ENCODE measurements at regions not wholly inside any gene's neighbourhood (a gene's known extent, or its start where the extent isn't known, plus 50 kb on each side); places are given as distances from the start of the nearest gene placed in this dataset.
"Not testable (repeated sequence)": the region's sequence is repeated elsewhere in the genome, so short reads cannot be mapped to it uniquely, and the experiment has no call there.

GRCh38 chr2:107712857-107713256 is 113.8 kb upstream of the RGPD4 start:
- Histone ChIP-seq H3K4me3 (no peak overlapping the region), H3K4me1 (no peaks in the 10 kb centered on the region), H3K36me3 (no peaks in the 10 kb centered on the region), H3K27me3 (no peaks in the 10 kb centered on the region), H3K27ac (no peak overlapping the region), H3K9me3 (peaks cover 0 to 4% of the 10 kb centered on the region in 2 donors)
- intact Hi-C loops (cut with DNase I): no loop called here
- no peak for DNase-seq (ENCODE audit: low spot score in 2 of 2)
- TF ChIP-seq CTCF (IDR thresholded peaks at IDR 0.05): no peak

GRCh38 chr2:107717661-107718060 is 109.0 kb upstream of the RGPD4 start:
- H3K9me3 ChIP-seq: no peaks in the 10 kb centered on the region
- no peaks in the 10 kb centered on the region for H3K4me1 ChIP-seq
- DNase-seq (ENCODE audit: low spot score in 2 of 2): no peak
- H3K36me3 ChIP-seq: no peaks in the 10 kb centered on the region
- H3K27me3 ChIP-seq: no peaks in the 10 kb centered on the region
- no peak for TF ChIP-seq CTCF (IDR thresholded peaks at IDR 0.05)
- H3K27ac ChIP-seq: no peak overlapping the region
- no peak overlapping the region for H3K4me3 ChIP-seq
- intact Hi-C loops (cut with DNase I): no loop called here

- H3K9me3 ChIP-seq: no peaks in the 10 kb centered on the region
- H3K36me3 ChIP-seq: no peaks in the 10 kb centered on the region
- intact Hi-C loops (cut with DNase I): no loop called here
- no peaks in the 10 kb centered on the region for H3K4me1 ChIP-seq
- DNase-seq (ENCODE audit: low spot score in 2 of 2): no peak
- no peaks in the 10 kb centered on the region for H3K27me3 ChIP-seq
- H3K4me3 ChIP-seq: no peak overlapping the region
- no peak overlapping the region for H3K27ac ChIP-seq
- TF ChIP-seq CTCF (IDR thresholded peaks at IDR 0.05): no peak
Measured at GRCh38 chr2:107719141-107719540, 107.6 kb upstream of the RGPD4 start.

- Histone ChIP-seq H3K4me3 (no peak overlapping the region), H3K9me3 (no peaks in the 10 kb centered on the region), H3K27me3 (no peaks in the 10 kb centered on the region), H3K27ac (no peak overlapping the region), H3K36me3 (no peaks in the 10 kb centered on the region), H3K4me1 (no peaks in the 10 kb centered on the region)
- no peak for DNase-seq (ENCODE audit: low spot score in 2 of 2)
- TF ChIP-seq CTCF (IDR thresholded peaks at IDR 0.05): no peak
- intact Hi-C loops (cut with DNase I): no loop called here
Measured at GRCh38 chr2:107719836-107720235, 106.9 kb upstream of the RGPD4 start.

- H3K27ac ChIP-seq: no peak overlapping the region
- no peaks in the 10 kb centered on the region for H3K9me3 ChIP-seq
- intact Hi-C loops (cut with DNase I): no loop called here
- no peak for TF ChIP-seq CTCF (IDR thresholded peaks at IDR 0.05)
- DNase-seq (ENCODE audit: low spot score in 2 of 2): no peak
- H3K4me1 ChIP-seq: no peaks in the 10 kb centered on the region
- no peak overlapping the region for H3K4me3 ChIP-seq
- H3K36me3 ChIP-seq: no peaks in the 10 kb centered on the region
- no peaks in the 10 kb centered on the region for H3K27me3 ChIP-seq
Measured at GRCh38 chr2:107721178-107721577, 105.5 kb upstream of the RGPD4 start.

- no peaks in the 10 kb centered on the region for H3K36me3 ChIP-seq
- intact Hi-C loops (cut with DNase I): no loop called here
- no peak overlapping the region for H3K27ac ChIP-seq
- H3K27me3 ChIP-seq: no peaks in the 10 kb centered on the region
- no peaks in the 10 kb centered on the region for H3K4me1 ChIP-seq
- H3K4me3 ChIP-seq: no peak overlapping the region
- no peaks in the 10 kb centered on the region for H3K9me3 ChIP-seq
- no peak for DNase-seq (ENCODE audit: low spot score in 2 of 2)
- TF ChIP-seq CTCF (IDR thresholded peaks at IDR 0.05): no peak
Measured at GRCh38 chr2:107721586-107721985, 105.1 kb upstream of the RGPD4 start.

GRCh38 chr2:107725824-107726223 is 100.9 kb upstream of the RGPD4 start:
- H3K4me1 ChIP-seq; H3K27me3 ChIP-seq; DNase-seq (ENCODE audit: low spot score in 2 of 2); H3K36me3 ChIP-seq; intact Hi-C loops (cut with DNase I); H3K4me3 ChIP-seq; H3K9me3 ChIP-seq; H3K27ac ChIP-seq: not testable (repeated sequence)
